AG04449 (cell line): ENCODE measurements at regions not wholly inside any gene's neighbourhood (a gene's known extent, or its start where the extent isn't known, plus 50 kb on each side); places are given as distances from the start of the nearest gene placed in this dataset.

ENCODE experiments used
- CTCF ChIA-PET: fragments of 350-600 bp; formaldehyde crosslinking; extraction: SDS; loops from one replicate; lab custom pipeline; 2021; ENCODE audit warnings: antibody characterized with exemption; lab: Yijun Ruan, JAX
- POLR2A ChIA-PET: fragments of 400-600, 350-600 bp; formaldehyde crosslinking; extraction: SDS; loops from one replicate; lab custom pipeline; 2020; ENCODE audit warnings: antibody characterized with exemption, inconsistent platforms; lab: Yijun Ruan, JAX
- DNase-seq: peaks from one replicate; pipeline ENCODE4 v3.0.0-alpha.2; 2010; ENCODE audit warnings: low read depth, low spot score
- H3K4me3 ChIP-seq: 2 replicates; pipeline ENCODE4 v1.5.1; 2011; ENCODE audit warnings: low read depth, mild to moderate bottlenecking, control low read depth, low read length
- CTCF ChIP-seq: IDR thresholded peaks from one replicate; pipeline ENCODE4 v1.5.1; 2011; ENCODE audit warnings: mild to moderate bottlenecking, moderate library complexity, low read length, control low read depth, inconsistent platforms; ENCODE audit not compliant: insufficient read depth; ENCODE audit errors: missing control alignments

- no peak for TF ChIP-seq CTCF
- DNase-seq: peak; percentile 10
- POLR2A ChIA-PET: no interaction called here
- CTCF ChIA-PET: no interaction called here
- no peak overlapping the region for H3K4me3 ChIP-seq
Observed at GRCh38 chr3:143207338-143207961, 87.9 kb downstream of the CHST2 start.

- no peak for DNase-seq
- no peak overlapping the region for H3K4me3 ChIP-seq
- ChIA-PET CTCF (no interaction called here), POLR2A (no interaction called here)
- TF ChIP-seq CTCF: no peak
Observed at GRCh38 chr3:143208976-143209714, 89.6 kb downstream of the CHST2 start.

GRCh38 chr3:143209715-143210059 lies 90.1 kb downstream of the CHST2 start:
- CTCF ChIA-PET: no interaction called here
- no peak for DNase-seq
- H3K4me3 ChIP-seq: no peak overlapping the region
- POLR2A ChIA-PET: no interaction called here
- TF ChIP-seq CTCF: no peak

DNA sequence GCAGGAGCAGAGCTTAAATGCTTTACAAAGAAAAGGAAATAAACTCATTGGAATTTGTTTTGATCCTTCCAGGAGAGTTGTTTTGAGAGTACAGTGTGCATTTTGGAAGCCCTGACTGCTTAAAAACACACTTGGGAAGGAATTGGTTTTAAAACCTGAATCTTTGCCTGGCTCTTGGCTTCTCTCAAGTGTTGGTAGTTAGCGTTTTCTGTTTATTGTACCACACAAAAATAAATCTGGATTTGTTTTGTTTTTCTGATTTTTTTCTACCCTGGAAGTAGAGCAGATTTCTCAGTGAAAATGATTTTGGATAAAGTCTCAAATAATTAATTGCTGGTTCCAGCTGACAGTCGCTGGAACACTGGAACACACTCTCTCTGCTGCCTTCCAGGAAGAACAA lies 90.6 kb downstream of the CHST2 start:
- H3K4me3 ChIP-seq: no peak overlapping the region
- DNase-seq: no peak
- ChIA-PET CTCF (no interaction called here), POLR2A (no interaction called here)
- TF ChIP-seq CTCF: no peak

DNA sequence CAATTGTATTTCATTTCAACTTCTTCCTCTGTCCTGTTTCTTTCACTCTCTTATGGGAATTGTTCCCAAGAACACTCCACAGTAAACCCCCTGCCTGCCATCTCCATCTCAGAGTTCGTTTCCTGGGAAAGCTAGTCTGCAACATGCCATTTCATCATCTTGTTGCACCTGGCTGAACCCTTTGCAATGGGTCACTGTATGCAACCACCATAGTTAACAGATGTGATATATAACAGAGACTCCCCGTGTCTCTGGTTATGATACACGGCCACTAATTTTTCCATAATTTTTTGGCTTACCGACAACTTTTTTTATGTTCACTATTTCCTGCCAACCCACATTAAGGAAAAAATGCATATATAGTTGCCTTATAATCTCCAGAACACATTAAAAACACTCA lies 95.5 kb downstream of the CHST2 start:
- TF ChIP-seq CTCF: no peak
- H3K4me3 ChIP-seq: no peak overlapping the region
- no peak for DNase-seq
- ChIA-PET CTCF (interaction anchor here (0.8 kb wide), 1 partner anchor 9 kb away, joined by 3 read pairs; no protein-coding TSS in a partner anchor), POLR2A (no interaction called here)
